ENCODE measurements at regions not wholly inside any gene's neighbourhood (a gene's known extent, or its start where the extent isn't known, plus 50 kb on each side); places are given as distances from the start of the nearest gene placed in this dataset.

GRCh38 chr20:24150406-24150805, 161.8 kb upstream of the GGTLC1 start:
- Histone ChIP-seq H3K9ac (ENCODE audit: low read length) (no peak overlapping the region), H2BK5ac (ENCODE audit: low read depth, low read length, poor library complexity) (no peak overlapping the region), H3K79me1 (ENCODE audit: low read length) (no peaks in the 10 kb centered on the region)

GRCh38 chr20:24149881-24150307, 161.3 kb upstream of the GGTLC1 start:
- Histone ChIP-seq H3K27ac (ENCODE audit: low read depth, low read length) (no peak overlapping the region), H3K23ac (ENCODE audit: low read length) (no peak overlapping the region), H4K8ac (ENCODE audit: low read depth, low read length) (no peak overlapping the region), H3K36me3 (ENCODE audit: control insufficient read depth in 1 of 2, insufficient read depth in 2 of 2, low read length in 2 of 2) (no peaks in the 10 kb centered on the region), H3K14ac (ENCODE audit: low read length) (no peak overlapping the region), H3K18ac (ENCODE audit: low read length) (no peak overlapping the region), H2BK12ac (ENCODE audit: low read length) (no peak overlapping the region), H3K9ac (ENCODE audit: low read length) (no peak overlapping the region), H4K12ac (ENCODE audit: low read depth, low read length) (no peak overlapping the region), H3K79me1 (ENCODE audit: low read length) (no peaks in the 10 kb centered on the region), H3K4me1 (ENCODE audit: control insufficient read depth in 1 of 2, insufficient read depth in 2 of 2, low read length in 2 of 2) (no peaks in the 10 kb centered on the region), H4K91ac (ENCODE audit: low read depth, low read length) (no peak overlapping the region), H3K79me2 (ENCODE audit: control insufficient read depth, insufficient read depth, low read length, poor library complexity) (no peaks in the 10 kb centered on the region), H2AK5ac (ENCODE audit: low read length) (no peak overlapping the region), H3K4ac (ENCODE audit: low read depth, low read length) (no peak overlapping the region), H2AFZ (ENCODE audit: insufficient read depth, low read length, poor library complexity) (no peak overlapping the region), H3K9me3 (ENCODE audit: insufficient read depth, low read depth, low read length) (peaks cover 8% of the 10 kb centered on the region), H3K4me2 (ENCODE audit: low read length) (no peak overlapping the region), H2BK120ac (ENCODE audit: insufficient read depth, low read length, poor library complexity) (no peak overlapping the region), H3K27me3 (ENCODE audit: insufficient read depth, low read length) (no peaks in the 10 kb centered on the region), H2BK5ac (ENCODE audit: low read depth, low read length, poor library complexity) (no peak overlapping the region), H3K4me3 (ENCODE audit: low read depth, low read length) (no peak overlapping the region)
- DNase-seq = peak; percentile 34 to 63
- no CpG with 5 or more reads among the region's 10 CpGs for WGBS (ENCODE audit: extremely low coverage, insufficient coverage, insufficient read length)

More at GRCh38 chr20:24150406-24150805, 161.8 kb upstream of the GGTLC1 start:
- Histone ChIP-seq H3K36me3 (ENCODE audit: control insufficient read depth in 1 of 2, insufficient read depth in 2 of 2, low read length in 2 of 2) (no peaks in the 10 kb centered on the region), H3K79me2 (ENCODE audit: control insufficient read depth, insufficient read depth, low read length, poor library complexity) (no peaks in the 10 kb centered on the region), H3K18ac (ENCODE audit: low read length) (no peak overlapping the region), H3K9me3 (ENCODE audit: insufficient read depth, low read depth, low read length) (peaks cover 8% of the 10 kb centered on the region), H3K27ac (ENCODE audit: low read depth, low read length) (no peak overlapping the region), H2AFZ (ENCODE audit: insufficient read depth, low read length, poor library complexity) (no peak overlapping the region), H3K4me2 (ENCODE audit: low read length) (no peak overlapping the region), H4K91ac (ENCODE audit: low read depth, low read length) (no peak overlapping the region), H4K8ac (ENCODE audit: low read depth, low read length) (no peak overlapping the region), H3K4me1 (ENCODE audit: control insufficient read depth in 1 of 2, insufficient read depth in 2 of 2, low read length in 2 of 2) (no peaks in the 10 kb centered on the region), H2BK12ac (ENCODE audit: low read length) (no peak overlapping the region), H3K14ac (ENCODE audit: low read length) (no peak overlapping the region), H3K23ac (ENCODE audit: low read length) (no peak overlapping the region), H2AK5ac (ENCODE audit: low read length) (no peak overlapping the region), H4K12ac (ENCODE audit: low read depth, low read length) (no peak overlapping the region), H3K4ac (ENCODE audit: low read depth, low read length) (no peak overlapping the region), H2BK120ac (ENCODE audit: insufficient read depth, low read length, poor library complexity) (no peak overlapping the region), H3K4me3 (ENCODE audit: low read depth, low read length) (no peak overlapping the region), H3K27me3 (ENCODE audit: insufficient read depth, low read length) (no peaks in the 10 kb centered on the region)
- no CpG with 5 or more reads among the region's 7 CpGs for WGBS (ENCODE audit: extremely low coverage, insufficient coverage, insufficient read length)
- DNase-seq = no peak

GRCh38 chr20:24149175-24149574, 160.6 kb upstream of the GGTLC1 start:
- Histone ChIP-seq H4K91ac (ENCODE audit: low read depth, low read length) (no peak overlapping the region), H2BK12ac (ENCODE audit: low read length) (no peak overlapping the region), H3K4ac (ENCODE audit: low read depth, low read length) (no peak overlapping the region), H2AK5ac (ENCODE audit: low read length) (no peak overlapping the region), H3K79me2 (ENCODE audit: control insufficient read depth, insufficient read depth, low read length, poor library complexity) (no peaks in the 10 kb centered on the region), H3K4me3 (ENCODE audit: low read depth, low read length) (no peak overlapping the region), H4K8ac (ENCODE audit: low read depth, low read length) (no peak overlapping the region), H4K12ac (ENCODE audit: low read depth, low read length) (no peak overlapping the region), H3K9ac (ENCODE audit: low read length) (no peak overlapping the region), H3K14ac (ENCODE audit: low read length) (no peak overlapping the region), H3K27ac (ENCODE audit: low read depth, low read length) (no peak overlapping the region), H2BK120ac (ENCODE audit: insufficient read depth, low read length, poor library complexity) (no peak overlapping the region), H3K27me3 (ENCODE audit: insufficient read depth, low read length) (no peaks in the 10 kb centered on the region), H3K4me2 (ENCODE audit: low read length) (no peak overlapping the region), H3K4me1 (ENCODE audit: control insufficient read depth in 1 of 2, insufficient read depth in 2 of 2, low read length in 2 of 2) (no peaks in the 10 kb centered on the region), H3K23ac (ENCODE audit: low read length) (no peak overlapping the region), H3K18ac (ENCODE audit: low read length) (no peak overlapping the region), H3K79me1 (ENCODE audit: low read length) (no peaks in the 10 kb centered on the region), H2BK5ac (ENCODE audit: low read depth, low read length, poor library complexity) (no peak overlapping the region), H3K9me3 (ENCODE audit: insufficient read depth, low read depth, low read length) (peaks cover 10% of the 10 kb centered on the region), H2AFZ (ENCODE audit: insufficient read depth, low read length, poor library complexity) (no peak overlapping the region), H3K36me3 (ENCODE audit: control insufficient read depth in 1 of 2, insufficient read depth in 2 of 2, low read length in 2 of 2) (no peaks in the 10 kb centered on the region)
- DNase-seq = no peak
- WGBS (ENCODE audit: extremely low coverage, insufficient coverage, insufficient read length) = no CpG with 5 or more reads among the region's 1 CpG

GRCh38 chr20:24148372-24148771, 159.8 kb upstream of the GGTLC1 start:
- Histone ChIP-seq H2AFZ (ENCODE audit: insufficient read depth, low read length, poor library complexity) (no peak overlapping the region), H3K79me1 (ENCODE audit: low read length) (no peaks in the 10 kb centered on the region), H3K4me3 (ENCODE audit: low read depth, low read length) (no peak overlapping the region), H3K9me3 (ENCODE audit: insufficient read depth, low read depth, low read length) (peaks cover 13% of the 10 kb centered on the region), H3K36me3 (ENCODE audit: control insufficient read depth in 1 of 2, insufficient read depth in 2 of 2, low read length in 2 of 2) (no peaks in the 10 kb centered on the region), H3K9ac (ENCODE audit: low read length) (peak overlapping the region; percentile 12), H3K4ac (ENCODE audit: low read depth, low read length) (no peak overlapping the region), H2BK120ac (ENCODE audit: insufficient read depth, low read length, poor library complexity) (no peak overlapping the region), H4K12ac (ENCODE audit: low read depth, low read length) (no peak overlapping the region), H3K27me3 (ENCODE audit: insufficient read depth, low read length) (no peaks in the 10 kb centered on the region), H3K4me1 (ENCODE audit: control insufficient read depth in 1 of 2, insufficient read depth in 2 of 2, low read length in 2 of 2) (no peaks in the 10 kb centered on the region), H3K14ac (ENCODE audit: low read length) (no peak overlapping the region), H2BK5ac (ENCODE audit: low read depth, low read length, poor library complexity) (no peak overlapping the region), H2BK12ac (ENCODE audit: low read length) (no peak overlapping the region), H4K8ac (ENCODE audit: low read depth, low read length) (no peak overlapping the region), H2AK5ac (ENCODE audit: low read length) (no peak overlapping the region), H3K18ac (ENCODE audit: low read length) (no peak overlapping the region), H3K23ac (ENCODE audit: low read length) (peak overlapping the region; percentile 83), H3K27ac (ENCODE audit: low read depth, low read length) (no peak overlapping the region), H3K4me2 (ENCODE audit: low read length) (no peak overlapping the region), H4K91ac (ENCODE audit: low read depth, low read length) (no peak overlapping the region), H3K79me2 (ENCODE audit: control insufficient read depth, insufficient read depth, low read length, poor library complexity) (no peaks in the 10 kb centered on the region)
- DNase-seq = peak; percentile 21 to 28
- no CpG with 5 or more reads among the region's 7 CpGs for WGBS (ENCODE audit: extremely low coverage, insufficient coverage, insufficient read length)

All from trophoblast cell (in vitro differentiated cells and primary cell).